ENCODE measurements at regions not wholly inside any gene's neighbourhood (a gene's known extent, or its start where the extent isn't known, plus 50 kb on each side); places are given as distances from the start of the nearest gene placed in this dataset.

DNA sequence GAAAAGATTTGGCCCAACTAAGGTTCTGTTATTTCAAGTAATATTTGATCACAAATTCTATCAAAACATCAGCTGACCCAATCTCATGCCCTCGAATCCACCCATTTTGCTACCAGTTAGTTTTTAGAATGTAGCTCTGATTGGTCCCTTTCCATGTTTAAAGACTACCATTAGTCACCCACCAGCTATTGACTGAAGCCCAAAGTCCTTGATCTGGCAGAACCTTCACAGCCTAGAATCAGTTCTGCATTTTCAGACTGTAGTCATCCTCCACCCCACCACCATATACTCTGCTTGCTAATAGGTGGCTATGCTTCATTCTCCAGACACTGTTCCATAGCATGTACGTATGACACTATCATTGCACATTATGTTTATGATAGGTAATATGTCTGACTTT, 182.2 kb upstream of the TARS1 start:
- TF ChIP-seq, protein P1, sequence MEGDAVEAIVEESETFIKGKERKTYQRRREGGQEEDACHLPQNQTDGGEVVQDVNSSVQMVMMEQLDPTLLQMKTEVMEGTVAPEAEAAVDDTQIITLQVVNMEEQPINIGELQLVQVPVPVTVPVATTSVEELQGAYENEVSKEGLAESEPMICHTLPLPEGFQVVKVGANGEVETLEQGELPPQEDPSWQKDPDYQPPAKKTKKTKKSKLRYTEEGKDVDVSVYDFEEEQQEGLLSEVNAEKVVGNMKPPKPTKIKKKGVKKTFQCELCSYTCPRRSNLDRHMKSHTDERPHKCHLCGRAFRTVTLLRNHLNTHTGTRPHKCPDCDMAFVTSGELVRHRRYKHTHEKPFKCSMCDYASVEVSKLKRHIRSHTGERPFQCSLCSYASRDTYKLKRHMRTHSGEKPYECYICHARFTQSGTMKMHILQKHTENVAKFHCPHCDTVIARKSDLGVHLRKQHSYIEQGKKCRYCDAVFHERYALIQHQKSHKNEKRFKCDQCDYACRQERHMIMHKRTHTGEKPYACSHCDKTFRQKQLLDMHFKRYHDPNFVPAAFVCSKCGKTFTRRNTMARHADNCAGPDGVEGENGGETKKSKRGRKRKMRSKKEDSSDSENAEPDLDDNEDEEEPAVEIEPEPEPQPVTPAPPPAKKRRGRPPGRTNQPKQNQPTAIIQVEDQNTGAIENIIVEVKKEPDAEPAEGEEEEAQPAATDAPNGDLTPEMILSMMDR (optimal IDR thresholded peaks at IDR 0.05 in 1 of 3, IDR thresholded peaks at IDR 0.05 in 1 of 3, conservative IDR thresholded peaks at IDR 0.05 in 1 of 3; ENCODE audit: extremely low read depth in 1 of 3, insufficient read depth in 2 of 3, low read length in 3 of 3): no peak
- no peak for TF ChIP-seq EZH2 (IDR thresholded peaks at IDR 0.05; ENCODE audit: low read length)
